ENCODE measurements at regions not wholly inside any gene's neighbourhood (a gene's known extent, or its start where the extent isn't known, plus 50 kb on each side); places are given as distances from the start of the nearest gene placed in this dataset.
"Not testable (repeated sequence)": the region's sequence is repeated elsewhere in the genome, so short reads cannot be mapped to it uniquely, and the experiment has no call there.

DNA sequence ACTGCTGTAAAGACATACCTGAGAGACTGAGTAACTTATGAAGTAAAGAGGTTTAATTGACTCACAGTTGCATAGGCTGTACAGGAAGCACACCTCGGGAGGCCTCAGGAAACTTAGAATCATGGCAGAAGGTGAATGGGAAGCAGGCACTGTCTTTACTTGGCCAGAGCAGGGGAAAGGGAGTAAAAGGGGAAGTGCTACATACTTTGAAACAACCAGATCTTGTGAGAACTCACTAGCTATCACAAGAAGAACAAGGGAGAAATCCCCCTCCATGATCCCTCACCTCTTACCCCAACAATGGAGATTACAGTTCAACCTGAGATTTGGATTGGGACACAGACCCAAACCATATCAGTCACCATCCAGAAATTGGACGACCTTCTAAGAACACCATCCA, 1285.8 kb upstream of the CDH9 start:
- DNase-seq = no peak

DNA sequence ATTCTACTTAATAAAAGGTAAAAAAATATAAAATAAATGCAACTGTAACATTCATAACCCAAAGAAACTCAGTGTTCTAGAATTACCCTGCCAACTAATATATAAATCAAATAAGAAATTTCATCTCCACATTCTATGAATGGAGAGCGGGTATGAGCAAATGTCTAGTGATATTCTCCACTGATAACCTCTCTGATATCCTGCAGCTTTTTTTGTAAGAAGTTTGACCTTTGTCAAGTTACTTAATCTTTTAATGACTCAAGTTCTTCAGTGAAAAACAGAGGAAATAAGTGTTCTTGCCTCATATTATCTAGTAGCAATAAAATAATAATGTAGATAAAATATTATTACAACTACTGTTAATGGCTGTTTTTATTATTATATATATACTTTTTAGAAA, 1275.6 kb upstream of the CDH9 start:
- DNase-seq = no peak

GRCh38 chr5:28313321-28313951, 1275.0 kb upstream of the CDH9 start:
- DNase-seq = no peak

DNA sequence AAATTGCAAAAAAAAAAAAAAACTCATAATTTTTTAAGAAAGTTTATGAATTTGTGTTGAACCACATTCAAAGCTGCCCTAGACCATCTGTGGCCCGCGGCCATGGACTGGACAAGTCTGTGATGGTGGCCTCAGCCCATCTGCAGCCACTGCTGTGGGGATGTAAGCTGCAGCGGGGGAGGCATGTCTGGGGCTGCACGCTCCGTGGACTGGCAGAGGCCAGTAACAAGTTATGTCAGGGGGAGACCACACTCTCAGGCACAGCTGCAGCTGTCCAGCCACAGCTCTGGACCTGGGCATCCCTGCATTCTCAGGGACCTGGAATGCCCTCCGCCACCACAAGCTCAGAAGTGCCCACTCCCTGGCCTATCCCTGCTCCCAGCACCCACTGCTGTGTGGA, 1272.3 kb upstream of the CDH9 start:
- DNase-seq = no peak

DNA sequence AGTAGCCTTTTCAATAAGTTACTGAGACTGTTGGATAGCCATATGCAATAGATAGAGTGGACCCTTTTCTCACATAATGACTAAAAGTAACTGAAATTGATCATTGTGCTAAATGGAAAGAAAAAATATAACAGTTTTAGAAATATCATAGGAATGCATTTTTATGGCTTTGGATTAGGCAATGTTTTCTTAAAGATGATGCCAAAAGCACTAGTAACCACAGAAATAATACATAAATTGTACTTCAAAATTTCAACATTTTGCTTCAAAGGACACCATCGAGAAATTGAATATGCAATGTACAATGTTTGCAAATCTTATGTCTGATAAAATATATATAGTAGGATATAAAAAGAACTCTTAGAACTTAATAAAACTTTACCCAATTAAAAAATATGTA, 1267.5 kb upstream of the CDH9 start:
- DNase-seq = no peak

GRCh38 chr5:28301712-28302111, 1263.3 kb upstream of the CDH9 start:
- no peak for DNase-seq

GRCh38 chr5:28296254-28297013, 1258.0 kb upstream of the CDH9 start:
- no peak for DNase-seq

- DNase-seq = not testable (repeated sequence)
These were observed 1248.6 kb upstream of the CDH9 start for GRCh38 chr5:28287021-28287420.

DNA sequence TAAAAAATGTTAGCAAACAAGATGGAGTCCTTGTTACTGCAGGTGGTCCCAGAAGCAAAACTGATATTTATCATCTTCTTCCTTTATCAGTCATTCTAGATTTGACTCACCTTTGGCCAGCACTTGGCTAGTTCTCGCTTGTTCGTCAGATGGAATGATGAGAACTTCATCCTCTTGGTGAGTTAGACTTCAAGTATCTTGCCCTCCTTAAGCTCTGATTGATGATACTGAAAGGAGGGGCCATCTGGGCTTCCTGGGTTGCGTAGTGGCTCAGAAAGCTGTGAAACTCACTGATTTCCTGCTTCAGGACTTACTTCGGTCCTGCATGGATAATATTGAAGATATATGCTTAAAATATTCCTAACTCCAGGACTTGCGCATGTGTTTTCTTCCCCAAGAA, 1248.2 kb upstream of the CDH9 start:
- no peak for DNase-seq

DNA sequence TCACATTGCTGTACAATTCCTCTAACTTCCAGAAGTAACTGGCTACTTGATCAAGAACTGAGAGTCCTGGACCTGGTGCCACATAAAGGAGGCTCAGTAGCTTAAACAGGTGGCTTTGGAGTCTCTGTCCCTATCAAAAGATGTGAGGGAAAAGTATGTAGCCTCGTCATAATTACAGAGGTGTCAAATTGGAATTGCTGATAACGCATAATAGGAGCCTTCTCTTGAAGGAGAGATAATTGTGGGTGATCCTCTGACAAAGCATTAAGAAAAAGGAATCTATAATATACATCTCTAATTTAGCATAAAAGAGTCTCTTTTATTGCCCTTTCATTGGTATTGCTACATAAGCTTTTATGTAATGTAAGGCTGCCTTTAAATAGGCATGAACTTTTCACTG, 1246.4 kb upstream of the CDH9 start:
- no peak for DNase-seq

DNA sequence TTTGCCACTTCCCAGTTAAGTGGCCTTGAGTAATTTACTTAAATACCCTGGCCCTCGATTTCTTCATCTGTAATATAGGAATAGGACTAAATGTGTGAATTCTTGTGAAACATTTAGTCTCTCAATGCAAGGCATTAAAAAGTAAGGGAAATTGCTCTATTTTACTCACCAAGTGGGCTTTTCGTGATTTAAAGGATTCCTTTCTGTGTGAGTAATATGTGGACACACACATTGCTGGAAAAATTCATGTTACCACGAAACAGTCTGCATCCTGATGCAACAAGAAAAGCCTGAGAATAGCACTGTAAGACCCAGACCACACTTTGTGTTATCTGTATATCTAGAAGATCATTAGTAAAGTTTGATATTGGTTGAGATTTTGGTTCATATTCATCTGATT, 1243.0 kb upstream of the CDH9 start:
- DNase-seq = no peak

GRCh38 chr5:28275931-28276330, 1237.5 kb upstream of the CDH9 start:
- DNase-seq = no peak

DNA sequence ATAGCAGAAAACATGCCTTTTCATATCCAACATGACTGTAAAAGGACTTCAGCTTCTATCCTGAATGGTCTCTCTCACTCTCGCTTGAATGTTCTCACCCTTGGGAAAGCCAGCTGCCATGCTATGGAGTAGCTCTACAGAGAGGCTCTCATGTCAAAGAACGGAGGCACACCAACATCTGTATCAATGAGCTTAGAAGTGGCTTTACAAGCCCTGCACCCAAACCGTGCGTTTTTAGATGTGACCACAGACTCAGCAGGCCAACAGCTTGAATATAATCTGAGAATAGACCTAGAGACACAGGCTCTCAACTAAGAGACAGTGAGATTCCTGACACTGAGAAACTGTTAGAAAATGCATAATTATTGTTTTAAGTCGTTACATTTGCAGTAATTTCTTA, 1231.6 kb upstream of the CDH9 start:
- no peak for DNase-seq

GRCh38 chr5:28265877-28266276, 1227.5 kb upstream of the CDH9 start:
- DNase-seq = no peak

DNA sequence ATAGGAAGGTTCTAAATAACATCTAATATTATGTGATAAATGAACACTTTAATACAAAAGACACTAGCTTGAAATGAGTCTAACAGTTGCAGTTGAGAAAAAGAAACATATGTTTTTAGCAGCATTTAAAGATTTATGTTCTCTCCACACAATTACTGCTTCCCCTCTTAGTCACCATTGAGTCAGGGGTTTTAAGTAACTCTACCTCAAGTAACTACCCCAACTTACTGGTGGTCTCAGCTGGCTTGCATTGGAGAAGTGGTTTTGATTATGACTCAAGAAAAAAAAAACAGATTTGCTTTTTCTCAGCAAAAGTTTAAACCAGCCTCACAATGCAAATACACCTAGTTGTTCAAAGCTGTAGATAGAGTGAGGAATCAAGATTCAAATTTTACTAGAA, 1216.5 kb upstream of the CDH9 start:
- no peak for DNase-seq

DNA sequence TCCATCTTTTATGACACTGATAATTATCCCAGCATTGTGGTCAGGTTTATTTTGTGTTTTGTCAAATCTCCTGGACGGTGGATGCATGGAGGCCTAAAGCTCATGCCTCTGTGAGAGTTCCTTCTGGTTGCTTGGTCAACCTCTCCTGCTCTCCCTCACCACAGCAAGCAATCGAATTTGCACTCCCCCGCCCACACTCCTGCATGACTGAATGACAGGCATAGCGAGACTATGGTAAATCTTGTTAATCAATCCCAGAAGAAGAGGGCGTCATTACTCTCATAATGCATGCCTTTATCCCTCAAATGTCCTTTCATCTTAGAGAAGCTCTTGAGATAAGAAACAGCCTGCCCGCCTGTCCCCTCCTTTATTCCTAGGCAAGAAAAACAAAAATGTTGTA, 1215.0 kb upstream of the CDH9 start:
- DNase-seq = no peak

- DNase-seq = no peak
These were observed 1211.5 kb upstream of the CDH9 start for GRCh38 chr5:28249771-28250415.

- no peak for DNase-seq
These were observed 1196.1 kb upstream of the CDH9 start for GRCh38 chr5:28234356-28234968.

GRCh38 chr5:28226407-28226806, 1188.0 kb upstream of the CDH9 start:
- no peak for DNase-seq

GRCh38 chr5:28219539-28219938, 1181.2 kb upstream of the CDH9 start:
- DNase-seq = no peak

- DNase-seq = no peak
These were observed 1179.3 kb upstream of the CDH9 start for GRCh38 chr5:28217695-28218094.

- no peak for DNase-seq
These were observed 1178.6 kb upstream of the CDH9 start for GRCh38 chr5:28216939-28217360.

DNA sequence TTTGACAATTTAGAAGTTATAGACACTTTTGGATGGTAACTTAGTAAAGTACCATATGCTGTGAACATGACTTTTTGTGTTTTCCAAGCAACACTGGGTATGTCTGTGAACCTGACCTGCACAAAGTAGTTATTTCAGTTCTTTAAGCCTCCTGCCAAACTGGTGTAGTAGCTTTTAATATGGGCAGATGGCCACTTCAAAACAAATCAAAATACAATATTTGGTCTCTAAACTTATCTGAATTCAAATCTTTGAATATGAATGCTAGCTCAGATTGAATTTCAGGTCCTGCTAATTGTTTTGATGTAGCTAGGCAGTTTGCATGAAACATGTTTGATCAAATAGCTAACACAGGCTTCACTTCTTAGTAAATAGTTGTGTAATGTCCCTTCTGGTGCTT, 1176.7 kb upstream of the CDH9 start:
- no peak for DNase-seq

- no peak for DNase-seq
These were observed 1175.9 kb upstream of the CDH9 start for GRCh38 chr5:28214292-28214691.
